ENCODE measurements at regions not wholly inside any gene's neighbourhood (a gene's known extent, or its start where the extent isn't known, plus 50 kb on each side); places are given as distances from the start of the nearest gene placed in this dataset.

DNA sequence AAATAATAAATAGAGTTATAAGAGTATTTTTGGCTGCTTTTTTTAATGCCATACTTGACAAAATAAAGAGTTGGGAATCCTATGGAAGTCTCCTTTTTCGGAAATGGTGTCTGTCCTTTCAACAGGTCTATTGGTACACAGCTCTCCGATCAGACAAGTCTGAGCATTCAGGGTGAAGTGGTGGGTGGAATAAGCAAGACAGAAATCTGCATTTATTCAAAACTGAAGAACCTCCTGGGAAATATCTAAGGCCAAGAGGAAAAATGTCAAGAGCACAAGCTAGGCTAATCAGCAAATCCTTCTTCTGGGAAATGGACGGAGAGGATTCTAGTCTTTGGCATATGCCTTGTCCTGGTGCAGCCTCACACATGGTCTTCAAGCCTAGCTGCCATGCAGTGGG, 309.0 kb downstream of the CENPC start:
- Histone ChIP-seq H3K27ac (ENCODE audit: low read depth, low read length) (no peak overlapping the region), H3K4me2 (ENCODE audit: low read length) (no peak overlapping the region), H3K9me2 (replicated peaks; ENCODE audit: control insufficient read depth, low read length) (no peaks in the 10 kb centered on the region), H3K9me3 (ENCODE audit: control insufficient read depth, insufficient read depth, low read length) (no peaks in the 10 kb centered on the region), H3F3A (ENCODE audit: control insufficient read depth, insufficient read depth) (no peaks in the 10 kb centered on the region), H3K27me3 (ENCODE audit: control insufficient read depth, low read length) (no peaks in the 10 kb centered on the region), H3K4me1 (ENCODE audit: control insufficient read depth, low read length) (no peaks in the 10 kb centered on the region), H3K36me3 (ENCODE audit: control insufficient read depth, low read length) (no peaks in the 10 kb centered on the region), H3K79me2 (ENCODE audit: control insufficient read depth, low read length) (no peaks in the 10 kb centered on the region), H4K20me1 (ENCODE audit: control insufficient read depth, insufficient read depth, low read depth, low read length) (no peaks in the 10 kb centered on the region), H3K4me3 (ENCODE audit: low read length) (no peak overlapping the region)
- TF ChIP-seq EZH2phosphoT487 (IDR thresholded peaks at IDR 0.05; ENCODE audit: borderline replicate concordance, low read length): no peak
- TF ChIP-seq, protein P1, sequence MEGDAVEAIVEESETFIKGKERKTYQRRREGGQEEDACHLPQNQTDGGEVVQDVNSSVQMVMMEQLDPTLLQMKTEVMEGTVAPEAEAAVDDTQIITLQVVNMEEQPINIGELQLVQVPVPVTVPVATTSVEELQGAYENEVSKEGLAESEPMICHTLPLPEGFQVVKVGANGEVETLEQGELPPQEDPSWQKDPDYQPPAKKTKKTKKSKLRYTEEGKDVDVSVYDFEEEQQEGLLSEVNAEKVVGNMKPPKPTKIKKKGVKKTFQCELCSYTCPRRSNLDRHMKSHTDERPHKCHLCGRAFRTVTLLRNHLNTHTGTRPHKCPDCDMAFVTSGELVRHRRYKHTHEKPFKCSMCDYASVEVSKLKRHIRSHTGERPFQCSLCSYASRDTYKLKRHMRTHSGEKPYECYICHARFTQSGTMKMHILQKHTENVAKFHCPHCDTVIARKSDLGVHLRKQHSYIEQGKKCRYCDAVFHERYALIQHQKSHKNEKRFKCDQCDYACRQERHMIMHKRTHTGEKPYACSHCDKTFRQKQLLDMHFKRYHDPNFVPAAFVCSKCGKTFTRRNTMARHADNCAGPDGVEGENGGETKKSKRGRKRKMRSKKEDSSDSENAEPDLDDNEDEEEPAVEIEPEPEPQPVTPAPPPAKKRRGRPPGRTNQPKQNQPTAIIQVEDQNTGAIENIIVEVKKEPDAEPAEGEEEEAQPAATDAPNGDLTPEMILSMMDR (IDR thresholded peaks at IDR 0.05; ENCODE audit: low read depth, low read length, poor library complexity, severe bottlenecking): no peak

DNA sequence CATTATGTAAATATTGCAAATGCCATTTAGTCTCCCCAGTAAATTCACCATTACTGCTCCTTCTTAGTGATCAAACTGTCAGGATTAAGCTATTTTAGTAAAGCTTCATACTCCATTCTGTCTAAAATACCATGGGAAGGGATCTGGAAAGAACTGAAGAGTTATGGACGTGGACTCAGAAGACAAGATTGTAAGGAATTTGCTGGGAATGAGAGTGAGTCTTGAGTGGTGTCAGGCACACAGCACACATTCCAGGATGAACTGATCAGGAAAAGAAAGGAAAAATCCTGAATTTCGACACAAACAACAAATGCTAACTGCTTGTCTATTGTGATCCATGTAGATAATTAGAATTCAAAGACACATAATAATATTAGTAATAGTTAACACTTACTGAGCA, 311.0 kb downstream of the CENPC start:
- Histone ChIP-seq H3K9me2 (replicated peaks; ENCODE audit: control insufficient read depth, low read length) (no peaks in the 10 kb centered on the region), H4K20me1 (ENCODE audit: control insufficient read depth, insufficient read depth, low read depth, low read length) (no peaks in the 10 kb centered on the region), H3K36me3 (ENCODE audit: control insufficient read depth, low read length) (no peaks in the 10 kb centered on the region), H3K27ac (ENCODE audit: low read depth, low read length) (no peak overlapping the region), H3K4me3 (ENCODE audit: low read length) (no peak overlapping the region), H3K27me3 (ENCODE audit: control insufficient read depth, low read length) (no peaks in the 10 kb centered on the region), H3K4me1 (ENCODE audit: control insufficient read depth, low read length) (no peaks in the 10 kb centered on the region), H3K9me3 (ENCODE audit: control insufficient read depth, insufficient read depth, low read length) (no peaks in the 10 kb centered on the region), H3K79me2 (ENCODE audit: control insufficient read depth, low read length) (no peaks in the 10 kb centered on the region), H3F3A (ENCODE audit: control insufficient read depth, insufficient read depth) (no peaks in the 10 kb centered on the region), H3K4me2 (ENCODE audit: low read length) (no peak overlapping the region)
- TF ChIP-seq, protein P1 (IDR thresholded peaks at IDR 0.05; ENCODE audit: low read depth, low read length, poor library complexity, severe bottlenecking): no peak
- no peak for TF ChIP-seq EZH2phosphoT487 (IDR thresholded peaks at IDR 0.05; ENCODE audit: borderline replicate concordance, low read length)

GRCh38 chr4:67229148-67229547, 316.2 kb downstream of the CENPC start:
- H3K27me3 ChIP-seq (ENCODE audit: control insufficient read depth, low read length): no peaks in the 10 kb centered on the region
- H3K9me3 ChIP-seq (ENCODE audit: control insufficient read depth, insufficient read depth, low read length): no peaks in the 10 kb centered on the region
- no peaks in the 10 kb centered on the region for H4K20me1 ChIP-seq (ENCODE audit: control insufficient read depth, insufficient read depth, low read depth, low read length)
- TF ChIP-seq, protein P1 (IDR thresholded peaks at IDR 0.05; ENCODE audit: low read depth, low read length, poor library complexity, severe bottlenecking): no peak
- TF ChIP-seq EZH2phosphoT487 (IDR thresholded peaks at IDR 0.05; ENCODE audit: borderline replicate concordance, low read length): no peak
- no peak overlapping the region for H3K4me2 ChIP-seq (ENCODE audit: low read length)
- H3K4me3 ChIP-seq (ENCODE audit: low read length): no peak overlapping the region
- H3K36me3 ChIP-seq (ENCODE audit: control insufficient read depth, low read length): no peaks in the 10 kb centered on the region
- no peaks in the 10 kb centered on the region for H3K4me1 ChIP-seq (ENCODE audit: control insufficient read depth, low read length)
- no peaks in the 10 kb centered on the region for H3K9me2 ChIP-seq (replicated peaks; ENCODE audit: control insufficient read depth, low read length)
- no peaks in the 10 kb centered on the region for H3K79me2 ChIP-seq (ENCODE audit: control insufficient read depth, low read length)
- H3F3A ChIP-seq (ENCODE audit: control insufficient read depth, insufficient read depth): no peaks in the 10 kb centered on the region
- H3K27ac ChIP-seq (ENCODE audit: low read depth, low read length): no peak overlapping the region

DNA sequence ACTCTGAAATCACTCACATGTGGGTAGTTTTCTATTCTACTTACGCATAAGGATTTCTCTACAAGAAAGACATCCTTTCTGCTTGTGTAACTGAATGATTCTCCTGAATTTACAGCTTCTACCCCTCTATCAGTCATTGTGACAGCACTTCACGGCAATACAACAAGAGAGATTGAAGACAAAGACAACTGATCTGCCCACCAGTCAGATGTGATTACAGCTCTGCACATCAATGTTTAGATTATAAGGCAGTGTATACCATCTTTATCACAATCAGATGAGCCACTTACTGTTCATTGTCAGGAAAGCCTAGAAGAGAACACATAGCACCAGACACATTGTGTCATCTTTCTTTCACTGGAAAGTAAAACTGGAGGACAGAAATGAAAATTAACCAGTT, 324.4 kb downstream of the CENPC start:
- Histone ChIP-seq H3K79me2 (ENCODE audit: control insufficient read depth, low read length) (no peaks in the 10 kb centered on the region), H3K36me3 (ENCODE audit: control insufficient read depth, low read length) (no peaks in the 10 kb centered on the region), H3K4me1 (ENCODE audit: control insufficient read depth, low read length) (no peaks in the 10 kb centered on the region), H3K9me3 (ENCODE audit: control insufficient read depth, insufficient read depth, low read length) (no peaks in the 10 kb centered on the region), H3K9me2 (replicated peaks; ENCODE audit: control insufficient read depth, low read length) (no peaks in the 10 kb centered on the region), H3K27me3 (ENCODE audit: control insufficient read depth, low read length) (no peaks in the 10 kb centered on the region), H3K4me3 (ENCODE audit: low read length) (no peak overlapping the region), H4K20me1 (ENCODE audit: control insufficient read depth, insufficient read depth, low read depth, low read length) (no peaks in the 10 kb centered on the region), H3K4me2 (ENCODE audit: low read length) (no peak overlapping the region), H3F3A (ENCODE audit: control insufficient read depth, insufficient read depth) (no peaks in the 10 kb centered on the region), H3K27ac (ENCODE audit: low read depth, low read length) (no peak overlapping the region)
- TF ChIP-seq, protein P1 (IDR thresholded peaks at IDR 0.05; ENCODE audit: low read depth, low read length, poor library complexity, severe bottlenecking): no peak
- no peak for TF ChIP-seq EZH2phosphoT487 (IDR thresholded peaks at IDR 0.05; ENCODE audit: borderline replicate concordance, low read length)
